Nephron (organoid): ENCODE measurements at regions not wholly inside any gene's neighbourhood (a gene's known extent, or its start where the extent isn't known, plus 50 kb on each side); places are given as distances from the start of the nearest gene placed in this dataset.
"Not testable (repeated sequence)": the region's sequence is repeated elsewhere in the genome, so short reads cannot be mapped to it uniquely, and the experiment has no call there.

Experiments
- H3K27ac Mint-ChIP-seq, 3 experiments: 2 replicates each; pipeline ENCODE4 v1.8.0; 2020; ENCODE audit warnings: mixed read lengths in 3 of 3, mild to moderate bottlenecking in 2 of 3, moderate library complexity in 1 of 3
- H3K27me3 Mint-ChIP-seq: 2 replicates; pipeline ENCODE4 v1.8.0; 2021; ENCODE audit warnings: low read depth, mild to moderate bottlenecking, moderate library complexity, mixed read lengths
- H3K36me3 Mint-ChIP-seq: 2 replicates; pipeline ENCODE4 v1.8.0; 2020; ENCODE audit warnings: low read depth, mixed read lengths
- H3K4me1 Mint-ChIP-seq: 2 replicates; pipeline ENCODE4 v1.8.0; 2020; ENCODE audit warnings: mixed read lengths
- H3K4me3 Mint-ChIP-seq, 3 experiments: 2 replicates each; pipeline ENCODE4 v1.8.0; 2020; ENCODE audit warnings: mild to moderate bottlenecking in 3 of 3, mixed read lengths in 3 of 3, moderate library complexity in 2 of 3
- H3K9me3 Mint-ChIP-seq: 2 replicates; pipeline ENCODE4 v1.8.0; 2020; ENCODE audit warnings: mixed read lengths
- CTCF ChIP-seq, 3 experiments: fragments of 200-600 bp; sonication (generic); IDR thresholded peaks; one replicate each; pipeline ENCODE4 v1.5.0; 2021; ENCODE audit warnings: antibody characterized with exemption in 3 of 3; ENCODE audit not compliant: unreplicated experiment in 3 of 3

GRCh38 chr13:70985371-70985770 lies 877.1 kb upstream of the KLHL1 start:
- Mint-ChIP-seq H3K4me3 (no peak overlapping the region), H3K27ac (no peak overlapping the region), H3K27me3 (no peaks in the 10 kb centered on the region), H3K4me1 (no peaks in the 10 kb centered on the region), H3K9me3 (peaks cover 7% of the 10 kb centered on the region), H3K36me3 (no peaks in the 10 kb centered on the region)
- no peak for TF ChIP-seq CTCF (IDR thresholded peaks at IDR 0.05; ENCODE audit: unreplicated experiment in 3 of 3)

DNA sequence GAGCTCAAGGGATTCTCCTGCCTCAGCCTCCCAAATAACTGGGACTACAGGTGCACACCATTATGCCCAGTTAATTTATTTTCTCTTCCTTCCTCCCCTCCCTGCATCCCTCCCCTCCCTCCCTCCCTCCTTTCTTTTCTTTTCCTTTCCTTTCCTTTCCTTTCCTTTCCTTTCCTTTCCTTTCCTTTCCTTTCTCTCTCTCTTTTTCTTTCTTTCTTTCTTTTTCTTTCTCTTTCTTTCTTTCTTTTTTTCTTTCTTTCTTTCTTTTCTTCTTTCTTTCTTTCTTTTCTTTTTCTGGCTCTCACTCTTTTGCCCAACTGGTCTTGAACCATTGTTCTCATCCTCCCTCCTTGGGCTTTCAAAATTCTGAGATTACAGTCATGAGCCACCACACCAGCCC lies 873.0 kb upstream of the KLHL1 start:
- H3K36me3 Mint-ChIP-seq, H3K4me1 Mint-ChIP-seq, H3K4me3 Mint-ChIP-seq, H3K27ac Mint-ChIP-seq, H3K27me3 Mint-ChIP-seq, H3K9me3 Mint-ChIP-seq: not testable (repeated sequence)

DNA sequence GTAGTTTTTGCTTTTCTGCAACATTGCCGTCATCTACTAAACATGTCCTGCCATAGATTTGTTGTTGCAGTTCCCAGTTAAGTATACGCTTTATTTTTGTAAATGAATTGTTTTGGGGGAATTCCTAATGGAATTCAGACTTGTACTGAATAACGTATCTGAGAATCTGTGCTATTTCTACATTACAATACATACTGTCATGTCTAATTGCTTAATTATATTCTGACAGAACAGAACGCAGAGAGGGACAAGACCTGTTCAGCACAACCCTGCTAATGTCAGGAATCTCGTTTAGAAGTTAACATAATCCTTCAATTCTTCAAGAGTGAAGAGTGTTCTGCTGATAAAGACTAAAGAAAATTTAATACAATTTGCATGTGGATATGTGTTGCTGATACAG lies 861.1 kb upstream of the KLHL1 start:
- Mint-ChIP-seq H3K4me1 (no peaks in the 10 kb centered on the region), H3K36me3 (no peaks in the 10 kb centered on the region), H3K9me3 (no peaks in the 10 kb centered on the region), H3K27ac (no peak overlapping the region), H3K27me3 (no peaks in the 10 kb centered on the region), H3K4me3 (no peak overlapping the region)
- no peak for TF ChIP-seq CTCF (IDR thresholded peaks at IDR 0.05; ENCODE audit: unreplicated experiment in 3 of 3)

GRCh38 chr13:70967564-70967963 lies 859.3 kb upstream of the KLHL1 start:
- Mint-ChIP-seq H3K27ac (no peak overlapping the region), H3K27me3 (no peaks in the 10 kb centered on the region), H3K36me3 (no peaks in the 10 kb centered on the region), H3K4me1 (no peaks in the 10 kb centered on the region), H3K9me3 (no peaks in the 10 kb centered on the region), H3K4me3 (no peak overlapping the region)
- TF ChIP-seq CTCF (IDR thresholded peaks at IDR 0.05; ENCODE audit: unreplicated experiment in 3 of 3), result no peak

DNA sequence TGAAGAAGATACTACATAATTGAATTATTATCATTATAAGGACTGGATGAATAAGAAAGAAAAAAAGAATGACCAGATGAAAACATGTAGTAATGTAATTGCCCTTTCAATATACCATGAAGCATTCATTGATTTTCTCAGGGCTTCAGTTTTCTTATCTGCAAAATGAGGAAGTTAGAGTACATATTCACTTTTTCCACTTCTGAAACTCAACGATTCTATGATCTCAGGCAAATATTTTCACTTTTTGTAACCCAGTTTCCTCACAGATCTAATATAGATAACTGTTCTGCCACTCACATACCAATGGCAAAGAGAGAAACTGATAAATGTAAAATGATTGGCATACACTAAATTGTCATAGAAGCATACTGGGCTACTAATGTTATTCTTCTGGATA lies 856.6 kb upstream of the KLHL1 start:
- Mint-ChIP-seq H3K4me1 (no peaks in the 10 kb centered on the region), H3K27me3 (no peaks in the 10 kb centered on the region), H3K27ac (no peak overlapping the region), H3K36me3 (no peaks in the 10 kb centered on the region), H3K9me3 (no peaks in the 10 kb centered on the region), H3K4me3 (no peak overlapping the region)
- no peak for TF ChIP-seq CTCF (IDR thresholded peaks at IDR 0.05; ENCODE audit: unreplicated experiment in 3 of 3)

- TF ChIP-seq CTCF (IDR thresholded peaks at IDR 0.05; ENCODE audit: unreplicated experiment in 3 of 3), result peak in 1 of 3 experiments; percentile 29
- Mint-ChIP-seq H3K9me3 (no peaks in the 10 kb centered on the region), H3K27me3 (no peaks in the 10 kb centered on the region), H3K27ac (no peak overlapping the region), H3K4me1 (no peaks in the 10 kb centered on the region), H3K4me3 (no peak overlapping the region), H3K36me3 (no peaks in the 10 kb centered on the region)
These were observed 855.9 kb upstream of the KLHL1 start for GRCh38 chr13:70964124-70964523.
